H9 (cell line): ENCODE measurements at regions not wholly inside any gene's neighbourhood (a gene's known extent, or its start where the extent isn't known, plus 50 kb on each side); places are given as distances from the start of the nearest gene placed in this dataset.

ENCODE experiments used
- DNase-seq: peaks from one replicate; pipeline ENCODE4 v3.0.0-alpha.2; 2017
- H2AFZ ChIP-seq: one replicate; pipeline ENCODE4 v1.6.1; 2013; ENCODE audit warnings: mild to moderate bottlenecking, low read length, control low read depth, moderate library complexity
- H2AK5ac ChIP-seq: 2 replicates; pipeline ENCODE4 v1.6.1; 2013; ENCODE audit warnings: low read length, control low read depth, mixed read lengths; ENCODE audit not compliant: insufficient read length
- H2BK120ac ChIP-seq: one replicate; pipeline ENCODE4 v1.6.1; 2013; ENCODE audit warnings: low read depth, mild to moderate bottlenecking, low read length, control low read depth, inconsistent platforms; ENCODE audit not compliant: poor library complexity, severe bottlenecking
- H2BK12ac ChIP-seq: 2 replicates; pipeline ENCODE4 v1.6.1; 2013; ENCODE audit warnings: low read length, control low read depth, mixed read lengths, low read depth; ENCODE audit not compliant: insufficient read length
- H2BK15ac ChIP-seq: 2 replicates; pipeline ENCODE4 v1.6.1; 2013; ENCODE audit warnings: low read depth, low read length, control low read depth
- H2BK20ac ChIP-seq: one replicate; pipeline ENCODE4 v1.6.1; 2013; ENCODE audit warnings: low read depth, mild to moderate bottlenecking, low read length, control low read depth, inconsistent platforms; ENCODE audit not compliant: poor library complexity, severe bottlenecking
- H2BK5ac ChIP-seq: 2 replicates; pipeline ENCODE4 v1.6.1; 2013; ENCODE audit warnings: low read length, control low read depth, mixed read lengths; ENCODE audit not compliant: insufficient read length
- H3K14ac ChIP-seq: 2 replicates; pipeline ENCODE4 v1.6.1; 2013; ENCODE audit warnings: low read length, control low read depth; ENCODE audit not compliant: insufficient read depth
- H3K18ac ChIP-seq: 2 replicates; pipeline ENCODE4 v1.6.1; 2013; ENCODE audit warnings: low read depth, mild to moderate bottlenecking, mixed read lengths, low read length, control low read depth; ENCODE audit not compliant: insufficient read length
- H3K23ac ChIP-seq: 2 replicates; pipeline ENCODE4 v1.6.1; 2013; ENCODE audit warnings: low read length, control low read depth, mixed read lengths, low read depth; ENCODE audit not compliant: insufficient read length
- H3K23me2 ChIP-seq: 2 replicates; pipeline ENCODE4 v1.6.1; 2013; ENCODE audit warnings: low read depth, mild to moderate bottlenecking, mixed read lengths, low read length, control low read depth; ENCODE audit not compliant: insufficient read length, poor library complexity, severe bottlenecking
- H3K27ac ChIP-seq: 2 replicates; pipeline ENCODE4 v1.5.1; 2013; ENCODE audit warnings: low read length, control low read depth, mixed read lengths, low read depth; ENCODE audit not compliant: insufficient read length
- H3K27me3 ChIP-seq: 2 replicates; pipeline ENCODE4 v1.6.1; 2013; ENCODE audit warnings: low read length, control low read depth, inconsistent platforms; ENCODE audit not compliant: insufficient read depth
- H3K4ac ChIP-seq: 2 replicates; pipeline ENCODE4 v1.6.1; 2013; ENCODE audit warnings: low read depth, mild to moderate bottlenecking, control low read depth, inconsistent platforms, low read length, moderate library complexity
- H3K4me1 ChIP-seq: 2 replicates; pipeline ENCODE4 v1.6.1; 2013; ENCODE audit warnings: low read length, control low read depth, inconsistent platforms; ENCODE audit not compliant: insufficient read depth
- H3K4me2 ChIP-seq: 2 replicates; pipeline ENCODE4 v1.6.1; 2013; ENCODE audit warnings: low read length, control low read depth, mixed read lengths; ENCODE audit not compliant: insufficient read length, insufficient read depth
- H3K56ac ChIP-seq: 2 replicates; pipeline ENCODE4 v1.6.1; 2013; ENCODE audit warnings: low read depth, mild to moderate bottlenecking, mixed read lengths, low read length, control low read depth; ENCODE audit not compliant: insufficient read length
- H3K79me1 ChIP-seq: 2 replicates; pipeline ENCODE4 v1.6.1; 2013; ENCODE audit warnings: low read depth, mild to moderate bottlenecking, moderate library complexity, low read length, control low read depth, inconsistent platforms; ENCODE audit not compliant: insufficient read depth, poor library complexity, severe bottlenecking
- H3K79me2 ChIP-seq: 2 replicates; pipeline ENCODE4 v1.6.1; 2013; ENCODE audit warnings: low read length, control low read depth, inconsistent platforms; ENCODE audit not compliant: insufficient read depth
- H3K9ac ChIP-seq: 2 replicates; pipeline ENCODE4 v1.6.1; 2013; ENCODE audit warnings: low read length, control low read depth, mixed read lengths; ENCODE audit not compliant: insufficient read length; ENCODE audit errors: extremely low read depth
- H3K9me3 ChIP-seq: one replicate; pipeline ENCODE4 v1.6.1; 2013; ENCODE audit warnings: low read depth, low read length, inconsistent platforms; ENCODE audit not compliant: control insufficient read depth
- H3T11ph ChIP-seq: one replicate; pipeline ENCODE4 v1.6.1; 2013; ENCODE audit warnings: mild to moderate bottlenecking, low read length, control low read depth, inconsistent platforms
- H4K20me1 ChIP-seq: one replicate; pipeline ENCODE4 v1.6.1; 2013; ENCODE audit not compliant: control insufficient read depth, insufficient read length, insufficient read depth
- H4K5ac ChIP-seq: 2 replicates; pipeline ENCODE4 v1.6.1; 2013; ENCODE audit warnings: low read depth, mild to moderate bottlenecking, mixed read lengths, low read length, control low read depth; ENCODE audit not compliant: insufficient read length
- H4K8ac ChIP-seq: replicated peaks from 2 replicates; pipeline ENCODE4 v1.6.1; 2013; ENCODE audit warnings: low read length, control low read depth, mixed read lengths, low read depth; ENCODE audit not compliant: insufficient read length
- H4K91ac ChIP-seq: 2 replicates; pipeline ENCODE4 v1.6.1; 2013; ENCODE audit warnings: low read depth, mild to moderate bottlenecking, moderate library complexity, mixed read lengths, low read length, control low read depth; ENCODE audit not compliant: insufficient read length
- H3K27ac Mint-ChIP-seq, 3 experiments: 2 replicates in 2 of 3; 3 replicates in 1 of 3; pipeline ENCODE4 v1.8.0; 2020 to 2021; ENCODE audit warnings: mixed read lengths in 3 of 3, mild to moderate bottlenecking in 1 of 3, moderate library complexity in 1 of 3
- H3K27me3 Mint-ChIP-seq: 2 replicates; pipeline ENCODE4 v1.8.0; 2021; ENCODE audit warnings: low read depth, mild to moderate bottlenecking, moderate library complexity, mixed read lengths
- H3K36me3 Mint-ChIP-seq, 3 experiments: 2 replicates in 2 of 3; 3 replicates in 1 of 3; pipeline ENCODE4 v1.8.0; 2020 to 2021; ENCODE audit warnings: low read depth in 3 of 3, mixed read lengths in 3 of 3; ENCODE audit not compliant: insufficient read depth in 1 of 3
- H3K4me1 Mint-ChIP-seq, 2 experiments: 2 replicates each; pipeline ENCODE4 v1.8.0; 2020; ENCODE audit warnings: mixed read lengths in 2 of 2
- H3K4me3 Mint-ChIP-seq, 2 experiments: 2 replicates in 1 of 2; 3 replicates in 1 of 2; pipeline ENCODE4 v1.8.0; 2020 to 2021; ENCODE audit warnings: mild to moderate bottlenecking in 2 of 2, mixed read lengths in 2 of 2, moderate library complexity in 1 of 2
- H3K9me3 Mint-ChIP-seq, 2 experiments: 2 replicates in 1 of 2; 3 replicates in 1 of 2; pipeline ENCODE4 v1.8.0; 2020; ENCODE audit warnings: mild to moderate bottlenecking in 2 of 2, mixed read lengths in 2 of 2, moderate library complexity in 1 of 2
- CTCF ChIP-seq: fragments of 200-600 bp; sonication (generic); conservative IDR thresholded peaks from 3 replicates; pipeline ENCODE4 v1.8.0; 2021; ENCODE audit warnings: antibody characterized with exemption, mild to moderate bottlenecking
- WGBS: extraction: QIAGEN DNeasy Blood & Tissue Kit; methylation state at CpG from one replicate; pipeline ENCODE4 v1.1.7; 2013; ENCODE audit warnings: missing lambda C conversion rate, low lambda C conversion rate, mixed read lengths; ENCODE audit not compliant: insufficient read length; ENCODE audit errors: extremely low coverage; 5-methylcytosine and 5-hydroxymethylcytosine counted together

GRCh38 chrX:20477219-20477618, 210.5 kb upstream of the RPS6KA3 start:
- Histone ChIP-seq H2BK120ac (no peak overlapping the region), H4K8ac (no peak overlapping the region), H3K79me2 (no peaks in the 10 kb centered on the region), H3K9ac (no peak overlapping the region), H3T11ph (no peak overlapping the region), H3K23me2 (no peaks in the 10 kb centered on the region), H2BK15ac (no peak overlapping the region), H3K79me1 (no peaks in the 10 kb centered on the region), H3K9me3 (peaks cover 27% of the 10 kb centered on the region), H4K20me1 (no peaks in the 10 kb centered on the region), H2AFZ (no peak overlapping the region), H3K4me2 (no peak overlapping the region), H3K27ac (no peak overlapping the region), H3K14ac (no peak overlapping the region), H3K4me1 (no peaks in the 10 kb centered on the region), H4K91ac (no peak overlapping the region), H2BK12ac (no peak overlapping the region), H4K5ac (no peak overlapping the region), H3K4ac (no peak overlapping the region), H3K18ac (no peak overlapping the region), H3K27me3 (no peaks in the 10 kb centered on the region), H2BK5ac (no peak overlapping the region), H2AK5ac (no peak overlapping the region), H2BK20ac (no peak overlapping the region), H3K23ac (no peak overlapping the region), H3K56ac (no peak overlapping the region)
- no peak overlapping the region for H3K4me3 Mint-ChIP-seq
- H3K36me3 Mint-ChIP-seq = no peaks in the 10 kb centered on the region; a peak in 1 of 7 replicates
- H3K27ac Mint-ChIP-seq = no peak overlapping the region
- TF ChIP-seq CTCF = no peak
- no CpG with 5 or more reads among the region's 3 CpGs for WGBS
- no peaks in the 10 kb centered on the region for H3K4me1 Mint-ChIP-seq
- peaks cover 37% of the 10 kb centered on the region for H3K27me3 Mint-ChIP-seq
- DNase-seq = no peak
- peaks cover 51 to 53% of the 10 kb centered on the region in 2 experiments for H3K9me3 Mint-ChIP-seq
